ACC112 (cell line): ENCODE measurements at regions not wholly inside any gene's neighbourhood (a gene's known extent, or its start where the extent isn't known, plus 50 kb on each side); places are given as distances from the start of the nearest gene placed in this dataset.

ENCODE experiments used
- H2AFZ ChIP-seq: fragments of 200-600 bp; sonication (generic); one replicate; pipeline ENCODE4 v1.6.0; 2017; ENCODE audit warnings: antibody characterized with exemption, low read length; ENCODE audit not compliant: unreplicated experiment
- H3K27ac ChIP-seq: fragments of 200-600 bp; sonication (generic); 2 replicates; pipeline ENCODE4 v1.5.1; 2014; ENCODE audit warnings: low read depth, mild to moderate bottlenecking, antibody characterized with exemption, low read length, moderate library complexity
- H3K27me3 ChIP-seq: fragments of 200-600 bp; sonication (generic); 2 replicates; pipeline ENCODE4 v1.6.1; 2014; ENCODE audit warnings: mild to moderate bottlenecking, antibody characterized with exemption, low read length, moderate library complexity, mixed read lengths; ENCODE audit not compliant: insufficient read depth
- H3K36me3 ChIP-seq: fragments of 200-600 bp; sonication (generic); 2 replicates; pipeline ENCODE4 v1.6.1; 2016; ENCODE audit warnings: mild to moderate bottlenecking, antibody characterized with exemption, low read length, moderate library complexity, mixed read lengths; ENCODE audit not compliant: insufficient read depth
- H3K4me1 ChIP-seq: fragments of 200-600 bp; sonication (generic); one replicate; pipeline ENCODE4 v1.6.1; 2016; ENCODE audit warnings: low read length, mixed read lengths; ENCODE audit not compliant: insufficient read depth, unreplicated experiment, control insufficient read depth
- H3K4me3 ChIP-seq: fragments of 200-600 bp; sonication (generic); 2 replicates; pipeline ENCODE4 v1.5.1; 2014; ENCODE audit warnings: mild to moderate bottlenecking, low read depth, low read length
- H3K79me2 ChIP-seq: fragments of 200-600 bp; sonication (generic); one replicate; pipeline ENCODE4 v1.6.0; 2016; ENCODE audit warnings: low read length; ENCODE audit not compliant: control insufficient read depth, unreplicated experiment, insufficient read depth

GRCh38 chr5:144583541-144584449 is 413.1 kb downstream of the KCTD16 start:
- H3K4me3 ChIP-seq: no peak overlapping the region

GRCh38 chr5:144582066-144582465 is 411.4 kb downstream of the KCTD16 start:
- H3K27me3 ChIP-seq: no peaks in the 10 kb centered on the region
- no peaks in the 10 kb centered on the region for H3K79me2 ChIP-seq
- H3K4me1 ChIP-seq: no peaks in the 10 kb centered on the region
- H2AFZ ChIP-seq: no peak overlapping the region
- H3K27ac ChIP-seq: no peak overlapping the region
- no peak overlapping the region for H3K4me3 ChIP-seq
- H3K36me3 ChIP-seq: no peaks in the 10 kb centered on the region

More at GRCh38 chr5:144583541-144584449, 413.1 kb downstream of the KCTD16 start:
- Histone ChIP-seq H3K4me1 (no peaks in the 10 kb centered on the region), H2AFZ (no peak overlapping the region), H3K79me2 (no peaks in the 10 kb centered on the region), H3K27ac (no peak overlapping the region), H3K36me3 (no peaks in the 10 kb centered on the region), H3K27me3 (no peaks in the 10 kb centered on the region)

DNA sequence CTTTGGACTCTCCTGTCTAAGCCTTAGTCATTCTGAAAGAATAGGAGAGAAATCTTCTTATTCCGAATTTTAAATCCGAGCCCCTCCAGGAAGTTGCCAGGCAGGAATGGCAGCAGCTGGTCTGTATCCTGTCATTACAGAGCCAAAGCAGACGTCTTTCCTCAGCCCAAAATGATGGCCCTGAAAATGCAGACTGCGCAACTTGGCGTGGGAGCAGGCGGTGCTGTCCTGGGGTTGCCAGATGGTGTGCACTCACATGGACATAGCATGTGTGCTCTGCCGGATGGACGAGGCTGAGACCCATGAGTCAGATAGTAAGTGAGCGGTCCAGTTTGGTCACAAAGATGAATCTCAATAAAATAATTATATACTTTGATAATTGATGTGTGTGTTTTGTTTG is 410.4 kb downstream of the KCTD16 start:
- H3K27me3 ChIP-seq: no peaks in the 10 kb centered on the region
- no peak overlapping the region for H2AFZ ChIP-seq
- no peak overlapping the region for H3K27ac ChIP-seq
- no peaks in the 10 kb centered on the region for H3K36me3 ChIP-seq
- no peak overlapping the region for H3K4me3 ChIP-seq
- H3K4me1 ChIP-seq: no peaks in the 10 kb centered on the region
- no peaks in the 10 kb centered on the region for H3K79me2 ChIP-seq

DNA sequence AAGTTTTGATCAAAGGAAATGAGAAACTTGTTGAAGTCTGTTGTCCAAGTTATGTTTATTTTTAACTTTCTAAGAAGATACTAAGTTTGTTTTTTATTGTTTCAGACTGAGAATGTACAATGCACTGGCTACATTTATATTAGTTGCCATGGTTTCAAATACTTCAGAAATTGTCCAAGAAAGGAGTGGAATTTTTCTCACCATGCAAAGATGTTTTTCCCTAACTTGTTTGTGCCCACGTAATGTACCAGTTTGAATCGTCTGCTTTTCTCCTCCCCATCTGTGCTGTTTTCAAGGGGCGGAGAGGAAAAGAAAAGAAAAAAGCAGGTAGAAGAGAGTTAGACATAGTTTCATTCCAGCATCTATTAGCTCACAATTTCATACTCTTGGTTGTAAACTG is 407.0 kb downstream of the KCTD16 start:
- no peak overlapping the region for H3K4me3 ChIP-seq
- no peak overlapping the region for H2AFZ ChIP-seq
- H3K4me1 ChIP-seq: no peaks in the 10 kb centered on the region
- no peaks in the 10 kb centered on the region for H3K79me2 ChIP-seq
- no peaks in the 10 kb centered on the region for H3K36me3 ChIP-seq
- H3K27me3 ChIP-seq: no peaks in the 10 kb centered on the region
- H3K27ac ChIP-seq: no peak overlapping the region

GRCh38 chr5:144575736-144576135 is 405.1 kb downstream of the KCTD16 start:
- H3K4me3 ChIP-seq: no peak overlapping the region
- H3K36me3 ChIP-seq: no peaks in the 10 kb centered on the region
- no peak overlapping the region for H3K27ac ChIP-seq
- H3K27me3 ChIP-seq: no peaks in the 10 kb centered on the region
- no peaks in the 10 kb centered on the region for H3K79me2 ChIP-seq
- H3K4me1 ChIP-seq: no peaks in the 10 kb centered on the region
- no peak overlapping the region for H2AFZ ChIP-seq

DNA sequence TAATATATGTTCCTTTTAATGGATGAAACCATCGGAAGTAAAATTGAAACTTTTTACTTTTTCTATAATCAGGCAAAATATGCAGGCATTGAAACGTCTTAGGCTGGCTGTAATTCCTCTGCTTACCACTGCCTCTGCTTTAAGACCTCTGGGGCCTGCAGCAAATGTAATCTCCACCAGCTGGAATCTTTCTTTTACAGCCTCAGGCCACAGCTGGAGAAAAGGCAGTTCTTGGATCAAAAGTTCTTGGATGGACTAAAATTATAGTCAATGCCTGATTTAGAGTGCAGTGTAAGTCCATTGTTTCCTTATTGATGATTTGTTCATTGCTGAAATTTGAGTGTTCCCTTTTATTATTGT is 396.7 kb downstream of the KCTD16 start:
- Histone ChIP-seq H3K79me2 (no peaks in the 10 kb centered on the region), H3K4me1 (peaks cover 7% of the 10 kb centered on the region), H3K36me3 (no peaks in the 10 kb centered on the region), H3K27ac (no peak overlapping the region), H3K27me3 (no peaks in the 10 kb centered on the region), H3K4me3 (no peak overlapping the region), H2AFZ (no peak overlapping the region)

GRCh38 chr5:144566747-144567420 is 396.2 kb downstream of the KCTD16 start:
- H2AFZ ChIP-seq: no peak overlapping the region

DNA sequence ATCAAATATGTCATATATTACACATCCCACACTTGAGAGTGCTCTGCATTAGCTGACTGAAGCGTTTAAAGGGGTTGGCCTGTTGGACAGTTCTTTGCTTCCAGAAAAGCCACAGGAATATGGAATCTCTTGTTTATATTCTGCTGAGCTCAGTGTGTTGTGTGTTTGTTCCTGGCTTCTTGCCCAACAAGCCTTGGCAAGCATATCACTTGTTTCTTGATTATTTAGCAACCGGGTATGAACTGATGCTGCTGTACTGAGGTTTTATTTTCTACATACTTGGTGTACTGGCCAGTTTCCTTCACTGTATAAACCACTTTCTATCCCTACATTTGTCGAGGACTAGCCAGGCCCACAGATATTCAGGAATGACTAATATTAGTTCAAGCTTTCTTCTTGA is 378.9 kb downstream of the KCTD16 start:
- no peaks in the 10 kb centered on the region for H3K79me2 ChIP-seq
- H3K4me1 ChIP-seq: peaks cover 5% of the 10 kb centered on the region
- no peak overlapping the region for H3K27ac ChIP-seq
- H3K27me3 ChIP-seq: no peaks in the 10 kb centered on the region
- no peaks in the 10 kb centered on the region for H3K36me3 ChIP-seq
- no peak overlapping the region for H3K4me3 ChIP-seq
- no peak overlapping the region for H2AFZ ChIP-seq

More at GRCh38 chr5:144566747-144567420, 396.2 kb downstream of the KCTD16 start:
- peaks cover 7% of the 10 kb centered on the region for H3K4me1 ChIP-seq
- H3K27ac ChIP-seq: no peak overlapping the region
- no peaks in the 10 kb centered on the region for H3K27me3 ChIP-seq
- H3K36me3 ChIP-seq: no peaks in the 10 kb centered on the region
- no peak overlapping the region for H3K4me3 ChIP-seq
- no peaks in the 10 kb centered on the region for H3K79me2 ChIP-seq

- Histone ChIP-seq H3K36me3 (no peaks in the 10 kb centered on the region), H3K27ac (no peak overlapping the region), H2AFZ (no peak overlapping the region), H3K4me3 (no peak overlapping the region), H3K27me3 (no peaks in the 10 kb centered on the region), H3K79me2 (no peaks in the 10 kb centered on the region), H3K4me1 (peaks cover 5% of the 10 kb centered on the region)
Measured at GRCh38 chr5:144548936-144549335, 378.3 kb downstream of the KCTD16 start.

GRCh38 chr5:144547098-144547499 is 376.4 kb downstream of the KCTD16 start:
- Histone ChIP-seq H3K27me3 (no peaks in the 10 kb centered on the region), H3K27ac (no peak overlapping the region), H3K79me2 (no peaks in the 10 kb centered on the region), H3K4me1 (peaks cover 5% of the 10 kb centered on the region), H3K4me3 (no peak overlapping the region), H2AFZ (no peak overlapping the region), H3K36me3 (no peaks in the 10 kb centered on the region)

DNA sequence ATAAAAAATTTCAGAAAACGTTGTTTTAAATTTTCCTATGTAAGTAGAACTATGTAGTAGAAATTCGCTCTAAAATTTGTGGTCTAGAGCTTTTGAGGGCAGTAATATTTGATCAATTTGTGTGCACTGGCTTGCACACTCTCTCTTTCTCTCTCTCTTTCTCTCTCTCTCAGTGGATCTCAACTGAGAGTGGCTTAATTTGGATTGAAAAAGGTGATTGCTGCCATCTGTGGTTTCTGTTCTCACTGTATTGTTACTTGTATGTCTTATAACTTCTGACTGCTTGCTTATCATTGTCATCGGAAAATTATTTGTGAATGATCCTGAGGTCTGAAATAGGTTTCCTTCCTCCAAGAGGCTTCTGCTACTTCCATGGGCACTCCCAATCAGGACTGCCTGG is 368.2 kb downstream of the KCTD16 start:
- H2AFZ ChIP-seq: peak overlapping the region; percentile 15
- H3K27me3 ChIP-seq: no peaks in the 10 kb centered on the region
- H3K4me1 ChIP-seq: no peaks in the 10 kb centered on the region
- no peak overlapping the region for H3K27ac ChIP-seq
- no peaks in the 10 kb centered on the region for H3K36me3 ChIP-seq
- H3K4me3 ChIP-seq: no peak overlapping the region
- no peaks in the 10 kb centered on the region for H3K79me2 ChIP-seq
